ENCODE measurements at regions not wholly inside any gene's neighbourhood (a gene's known extent, or its start where the extent isn't known, plus 50 kb on each side); places are given as distances from the start of the nearest gene placed in this dataset.
"Not testable (repeated sequence)": the region's sequence is repeated elsewhere in the genome, so short reads cannot be mapped to it uniquely, and the experiment has no call there.

- TF ChIP-seq, protein P1, sequence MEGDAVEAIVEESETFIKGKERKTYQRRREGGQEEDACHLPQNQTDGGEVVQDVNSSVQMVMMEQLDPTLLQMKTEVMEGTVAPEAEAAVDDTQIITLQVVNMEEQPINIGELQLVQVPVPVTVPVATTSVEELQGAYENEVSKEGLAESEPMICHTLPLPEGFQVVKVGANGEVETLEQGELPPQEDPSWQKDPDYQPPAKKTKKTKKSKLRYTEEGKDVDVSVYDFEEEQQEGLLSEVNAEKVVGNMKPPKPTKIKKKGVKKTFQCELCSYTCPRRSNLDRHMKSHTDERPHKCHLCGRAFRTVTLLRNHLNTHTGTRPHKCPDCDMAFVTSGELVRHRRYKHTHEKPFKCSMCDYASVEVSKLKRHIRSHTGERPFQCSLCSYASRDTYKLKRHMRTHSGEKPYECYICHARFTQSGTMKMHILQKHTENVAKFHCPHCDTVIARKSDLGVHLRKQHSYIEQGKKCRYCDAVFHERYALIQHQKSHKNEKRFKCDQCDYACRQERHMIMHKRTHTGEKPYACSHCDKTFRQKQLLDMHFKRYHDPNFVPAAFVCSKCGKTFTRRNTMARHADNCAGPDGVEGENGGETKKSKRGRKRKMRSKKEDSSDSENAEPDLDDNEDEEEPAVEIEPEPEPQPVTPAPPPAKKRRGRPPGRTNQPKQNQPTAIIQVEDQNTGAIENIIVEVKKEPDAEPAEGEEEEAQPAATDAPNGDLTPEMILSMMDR (conservative IDR thresholded peaks at IDR 0.05) = no peak
- no peak for TF ChIP-seq ZFX (IDR thresholded peaks at IDR 0.05)
- no peak overlapping the region for H3K27ac ChIP-seq
Observed at GRCh38 chr3:95718168-95718567, 1096.2 kb upstream of the EPHA6 start.

- TF ChIP-seq, protein P1 (conservative IDR thresholded peaks at IDR 0.05) = no peak
- no peak overlapping the region for H3K27ac ChIP-seq
Observed at GRCh38 chr3:95719481-95719880, 1094.9 kb upstream of the EPHA6 start.

- TF ChIP-seq ZFX (IDR thresholded peaks at IDR 0.05) = no peak
- TF ChIP-seq, protein P1 (conservative IDR thresholded peaks at IDR 0.05) = no peak
Observed at GRCh38 chr3:95721938-95722337, 1092.5 kb upstream of the EPHA6 start.

DNA sequence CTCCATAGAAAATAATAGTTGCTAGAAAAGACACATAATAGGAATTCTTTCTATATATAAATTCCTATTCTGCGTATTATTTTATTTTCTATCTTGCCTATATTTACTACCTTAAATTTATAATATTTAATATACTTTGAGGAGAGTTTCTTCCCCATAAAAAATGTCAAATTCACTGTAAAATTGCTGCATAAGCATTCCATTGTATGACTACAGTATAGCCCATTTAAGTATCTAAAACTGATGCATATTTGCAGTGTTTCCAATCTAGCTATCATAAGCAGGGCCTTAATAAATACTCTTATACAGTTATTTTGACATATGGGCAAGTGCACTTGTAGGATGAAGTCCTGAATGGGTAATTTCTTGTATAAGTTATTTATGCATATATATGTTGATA is 1088.6 kb upstream of the EPHA6 start:
- TF ChIP-seq, protein P1 (conservative IDR thresholded peaks at IDR 0.05) = no peak
- TF ChIP-seq ZFX (IDR thresholded peaks at IDR 0.05) = no peak
- no peak overlapping the region for H3K27ac ChIP-seq

More at GRCh38 chr3:95721938-95722337, 1092.5 kb upstream of the EPHA6 start:
- no peak overlapping the region for H3K27ac ChIP-seq

- no peak for TF ChIP-seq ZFX (IDR thresholded peaks at IDR 0.05)
- TF ChIP-seq, protein P1 (conservative IDR thresholded peaks at IDR 0.05) = no peak
- H3K27ac ChIP-seq = no peak overlapping the region
Observed at GRCh38 chr3:95731753-95732152, 1082.6 kb upstream of the EPHA6 start.

- no peak overlapping the region for H3K27ac ChIP-seq
- TF ChIP-seq, protein P1 (conservative IDR thresholded peaks at IDR 0.05) = no peak
- no peak for TF ChIP-seq ZFX (IDR thresholded peaks at IDR 0.05)
Observed at GRCh38 chr3:95733336-95733735, 1081.1 kb upstream of the EPHA6 start.

DNA sequence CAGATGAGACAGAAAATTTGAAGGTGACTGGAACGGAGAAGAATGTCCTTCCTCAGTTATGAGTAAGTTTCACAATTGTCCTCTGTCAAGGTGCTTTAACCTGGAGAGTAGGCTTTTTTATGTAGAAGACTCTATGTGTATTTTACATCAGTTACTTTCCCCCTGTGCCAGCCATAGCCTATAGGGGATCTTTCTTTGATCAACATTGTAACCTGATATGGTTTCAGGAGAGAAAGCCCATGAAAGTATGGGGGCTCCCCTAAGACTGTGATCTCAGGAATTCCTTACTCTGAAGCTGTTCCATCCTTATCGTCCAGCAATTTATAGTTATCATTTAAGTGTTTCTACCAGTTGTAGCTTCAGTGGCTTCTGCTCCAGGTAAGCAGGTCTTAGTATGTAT is 1076.3 kb upstream of the EPHA6 start:
- no peak overlapping the region for H3K27ac ChIP-seq
- TF ChIP-seq, protein P1 (conservative IDR thresholded peaks at IDR 0.05) = no peak
- no peak for TF ChIP-seq ZFX (IDR thresholded peaks at IDR 0.05)

DNA sequence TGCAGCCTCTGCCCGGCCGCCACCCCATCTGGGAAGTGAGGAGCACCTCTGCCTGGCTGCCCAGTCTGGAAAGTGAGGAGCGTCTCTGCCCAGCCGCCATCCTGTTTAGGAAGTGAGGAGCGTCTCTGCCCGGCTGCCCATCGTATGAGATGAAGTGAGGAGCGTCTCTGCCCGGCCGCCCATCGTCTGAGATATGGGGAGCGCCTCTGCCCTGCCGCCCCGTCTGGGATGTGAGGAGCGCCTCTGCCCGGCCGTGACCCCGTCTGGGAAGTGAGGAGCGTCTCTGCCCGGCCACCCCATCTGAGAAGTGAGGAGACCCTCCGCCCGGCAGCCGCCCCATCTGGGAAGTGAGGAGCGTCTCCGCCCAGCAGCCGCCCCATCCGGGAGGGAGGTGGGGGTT is 1069.5 kb upstream of the EPHA6 start:
- H3K27ac ChIP-seq = not testable (repeated sequence)

All from C4-2B (cell line).